Astrocyte of the spinal cord (primary cell): ENCODE measurements at regions not wholly inside any gene's neighbourhood (a gene's known extent, or its start where the extent isn't known, plus 50 kb on each side); places are given as distances from the start of the nearest gene placed in this dataset.
A peak's percentile ranks its signal among the peaks of the same experiment; 100 is the strongest.

Experiments
- DNase-seq: peaks from one replicate; pipeline ENCODE4 v3.0.0; 2011; ENCODE audit warnings: low read depth, low spot score
- H3K4me3 ChIP-seq: 2 replicates; pipeline ENCODE4 v1.5.1; 2011; ENCODE audit warnings: low read depth, mild to moderate bottlenecking, low read length, moderate library complexity
- CTCF ChIP-seq: IDR thresholded peaks from 2 replicates; pipeline ENCODE4 v1.5.1; 2012; ENCODE audit warnings: low read depth, mild to moderate bottlenecking, low read length, inconsistent platforms
- in situ Hi-C: cut with HindIII; loops from 2 replicates; pipeline ENCODE4 v1.10.0; 2017; ENCODE audit warnings: low sequenced_read_pairs

DNA sequence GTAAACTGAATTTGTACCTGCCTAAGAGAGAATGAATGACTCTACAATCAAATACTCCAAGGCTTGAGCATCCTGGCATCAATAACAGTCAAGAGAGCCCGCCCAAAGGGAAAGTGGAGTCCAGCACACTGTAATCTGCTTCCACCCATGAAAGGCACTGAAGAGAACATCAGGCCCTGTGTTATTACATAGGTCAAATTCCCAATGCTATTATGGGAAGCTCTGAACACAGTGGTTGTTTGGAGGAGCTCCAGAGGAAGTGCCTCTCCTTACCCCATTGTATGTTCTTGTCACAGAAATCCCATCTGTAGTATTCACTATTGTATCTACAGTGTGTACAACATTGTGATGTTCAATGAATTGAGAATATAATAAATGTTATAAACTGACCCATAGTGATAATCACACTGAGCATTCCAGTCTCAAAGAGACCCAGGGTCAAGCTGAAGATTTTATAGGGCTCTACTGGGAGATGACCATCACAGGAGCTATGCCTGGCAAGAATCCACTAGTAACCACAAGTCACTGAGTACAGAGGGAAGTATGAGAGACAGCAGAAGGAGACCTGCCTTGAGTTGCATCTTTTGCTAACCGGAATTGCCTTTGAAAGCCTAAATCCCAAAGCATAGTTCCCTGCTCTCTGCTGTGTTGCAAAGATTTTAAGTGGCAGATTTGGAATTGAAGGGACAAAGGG lies 446.7 kb downstream of the GJA1 start:
- in situ Hi-C loops, result no loop called here
- peak; percentile 88 for DNase-seq
- H3K4me3 ChIP-seq, result no peak overlapping the region
- TF ChIP-seq CTCF, result no peak

- no peak for TF ChIP-seq CTCF
- DNase-seq, result no peak
- no peak overlapping the region for H3K4me3 ChIP-seq
- in situ Hi-C loops, result no loop called here
Measured at GRCh38 chr6:121884091-121884490, 448.6 kb downstream of the GJA1 start.

DNA sequence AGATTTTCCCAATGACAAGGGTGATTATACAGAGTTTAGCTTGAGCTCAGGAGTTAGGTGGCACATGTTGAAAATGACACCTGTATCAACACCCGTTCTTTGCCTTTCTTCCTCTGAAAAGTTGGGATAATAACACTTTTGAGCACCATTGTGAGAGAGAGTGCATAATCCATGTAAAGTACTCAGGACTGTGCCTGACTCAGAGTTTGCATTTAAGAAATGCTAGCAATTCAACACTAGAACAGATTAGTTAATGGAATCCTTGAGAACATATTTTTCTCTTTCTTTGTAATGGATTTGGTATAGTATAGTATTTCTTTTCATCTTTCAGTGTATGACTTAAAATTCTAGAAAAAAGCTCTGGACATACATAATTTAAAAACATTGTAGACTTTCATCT lies 449.2 kb downstream of the GJA1 start:
- in situ Hi-C loops, result no loop called here
- no peak for DNase-seq
- TF ChIP-seq CTCF, result no peak
- no peak overlapping the region for H3K4me3 ChIP-seq

DNA sequence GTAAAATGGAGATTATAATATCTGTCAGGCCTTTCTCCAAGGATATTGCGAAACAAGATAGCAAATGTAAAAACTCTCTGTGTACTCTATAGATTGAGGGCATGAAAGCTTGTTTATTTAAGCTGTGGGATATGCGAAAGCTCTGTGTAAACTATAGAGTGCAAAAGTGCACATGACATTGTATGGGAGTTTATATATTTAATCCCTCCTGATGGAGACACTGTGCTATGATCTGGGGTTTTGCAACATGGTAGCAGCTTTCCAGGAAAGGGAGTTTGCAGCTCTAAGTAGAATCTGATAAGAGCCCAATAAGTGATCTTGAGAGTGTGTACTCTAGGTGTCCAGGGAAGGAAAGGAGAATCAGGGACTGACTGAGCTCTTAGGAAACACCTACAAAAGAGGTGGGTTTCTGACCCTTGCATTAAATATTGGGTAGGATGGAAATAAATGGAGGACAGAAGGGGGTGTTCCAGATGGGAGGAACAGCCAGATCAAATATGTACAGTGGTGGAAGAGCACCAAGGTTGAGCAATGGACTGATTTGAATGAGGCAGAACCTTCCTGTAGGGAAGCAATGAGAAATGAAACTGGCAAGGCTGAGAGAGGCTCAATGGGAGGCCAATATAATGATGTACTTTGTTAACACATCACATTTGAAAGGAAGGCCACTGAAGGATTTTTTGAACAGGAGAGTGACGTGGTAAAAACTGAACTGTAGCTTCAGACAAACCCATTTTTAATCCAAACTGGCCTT lies 450.1 kb downstream of the GJA1 start:
- no peak for TF ChIP-seq CTCF
- DNase-seq, result no peak
- in situ Hi-C loops, result no loop called here
- H3K4me3 ChIP-seq, result no peak overlapping the region

- H3K4me3 ChIP-seq, result no peak overlapping the region
- in situ Hi-C loops, result no loop called here
- no peak for TF ChIP-seq CTCF
- no peak for DNase-seq
Measured at GRCh38 chr6:121886223-121886830, 450.9 kb downstream of the GJA1 start.

GRCh38 chr6:121887724-121888123 lies 452.3 kb downstream of the GJA1 start:
- DNase-seq, result no peak
- TF ChIP-seq CTCF, result no peak
- H3K4me3 ChIP-seq, result no peak overlapping the region
- in situ Hi-C loops, result no loop called here
